Endothelial cell of umbilical vein (primary cell): ENCODE measurements at regions not wholly inside any gene's neighbourhood (a gene's known extent, or its start where the extent isn't known, plus 50 kb on each side); places are given as distances from the start of the nearest gene placed in this dataset.

Experiments used
- CTCF ChIP-seq, 2 donors: IDR thresholded peaks; 1 replicate in 1 of 2; 2 replicates in 1 of 2; pipeline ENCODE4 v1.5.1; 2011; ENCODE audit warnings: low read length in 2 of 2, mild to moderate bottlenecking in 2 of 2, moderate library complexity in 2 of 2, control low read depth in 1 of 2, inconsistent platforms in 1 of 2, low read depth in 1 of 2; ENCODE audit not compliant: insufficient read depth in 1 of 2; ENCODE audit errors: extremely low read depth in 1 of 2
- EZH2 ChIP-seq: IDR thresholded peaks from 2 replicates; pipeline ENCODE4 v1.6.1; 2012; ENCODE audit warnings: borderline replicate concordance, low read depth, mild to moderate bottlenecking, moderate library complexity, low read length, inconsistent platforms; ENCODE audit not compliant: severe bottlenecking
- POLR2AphosphoS5 ChIP-seq: IDR thresholded peaks from 2 replicates; pipeline ENCODE4 v1.6.1; 2012; ENCODE audit warnings: low read depth, mild to moderate bottlenecking, control low read depth, low read length, moderate library complexity; ENCODE audit not compliant: insufficient read depth

DNA sequence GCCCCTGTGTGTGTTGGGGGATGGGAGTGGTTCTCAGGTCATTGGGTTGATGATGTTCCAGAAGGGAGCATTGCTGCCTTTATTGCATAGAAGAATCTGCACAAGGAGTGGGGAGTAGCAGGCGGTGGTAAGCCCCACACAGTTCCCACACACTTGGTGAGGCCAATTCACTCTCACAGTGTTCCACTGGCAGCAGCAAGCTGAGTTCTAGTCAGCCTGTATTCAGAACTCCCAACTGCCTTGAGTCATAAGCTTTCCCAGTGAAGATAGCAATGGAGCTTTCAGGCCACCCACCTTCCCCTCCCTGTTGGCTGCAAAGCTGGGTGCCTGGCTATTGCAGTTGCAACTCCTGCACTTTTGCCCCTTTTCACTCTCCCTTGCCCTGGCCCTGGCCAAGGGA lies 181.1 kb upstream of the RBMS3 start:
- TF ChIP-seq POLR2AphosphoS5 (no peak), EZH2 (no peak), CTCF (IDR thresholded peaks at IDR 0.05; ENCODE audit: extremely low read depth in 1 of 2, insufficient read depth in 1 of 2, low read depth in 1 of 2, low read length in 2 of 2) (no peak)
